Activated CD4-positive, alpha-beta T cell treated with anti-CD3 and anti-CD28 coated beads, Interleukin-2, amount 50 U/mL, for 24 hours (primary cell): ENCODE measurements at regions not wholly inside any gene's neighbourhood (a gene's known extent, or its start where the extent isn't known, plus 50 kb on each side); places are given as distances from the start of the nearest gene placed in this dataset.

Experiments
- DNase-seq, 2 donors: peaks; one replicate each; pipeline ENCODE4 v3.0.0-alpha.2; 2020; ENCODE audit warnings: low read depth in 1 of 2, low spot score in 1 of 2

DNA sequence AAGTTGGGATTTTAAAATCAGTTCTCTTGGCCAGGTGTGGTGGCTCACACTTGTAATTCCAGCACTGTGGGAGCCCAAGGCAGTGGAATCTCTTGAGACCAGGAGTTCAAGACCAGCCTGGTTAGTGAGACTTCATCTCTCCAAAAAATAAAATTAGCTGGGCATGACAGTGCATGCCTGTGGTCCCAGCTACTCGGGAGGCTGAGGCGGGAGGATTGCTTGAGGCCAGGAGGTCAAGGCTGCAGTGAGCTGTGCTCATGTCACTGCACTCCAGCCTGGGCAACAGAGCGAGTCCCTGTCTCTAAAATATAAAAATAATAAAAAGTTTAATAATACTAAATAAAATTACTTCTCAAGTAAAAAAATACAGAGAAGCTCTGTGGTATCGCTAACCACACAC is 77.5 kb downstream of the FOXA2 start:
- DNase-seq = no peak

DNA sequence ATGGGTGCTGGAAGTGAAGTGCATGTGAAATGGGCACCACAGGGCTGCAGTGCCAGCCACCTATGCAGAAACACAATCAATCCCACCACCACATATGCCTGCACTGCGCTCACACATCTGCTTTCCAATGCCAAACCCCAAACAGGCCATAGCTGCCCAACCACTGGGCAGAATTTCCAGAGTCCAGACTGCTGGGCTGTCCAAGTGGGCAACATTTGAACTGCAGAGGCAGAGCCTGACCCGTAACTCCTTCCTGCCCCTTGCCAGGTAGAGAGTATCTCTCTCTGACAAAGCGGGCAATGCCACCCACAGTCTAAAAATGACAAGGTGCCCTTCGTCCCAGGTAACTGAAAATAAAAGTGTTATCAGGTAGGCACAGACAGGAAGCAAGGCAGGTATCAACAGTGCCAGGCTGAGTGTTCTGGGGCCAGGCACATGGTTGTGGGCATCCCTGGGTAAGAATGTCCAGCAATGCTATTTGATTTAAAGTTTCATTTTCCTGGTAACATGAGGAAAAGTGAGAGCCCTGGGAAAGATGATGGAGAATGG is 79.5 kb downstream of the FOXA2 start:
- DNase-seq = no peak

DNA sequence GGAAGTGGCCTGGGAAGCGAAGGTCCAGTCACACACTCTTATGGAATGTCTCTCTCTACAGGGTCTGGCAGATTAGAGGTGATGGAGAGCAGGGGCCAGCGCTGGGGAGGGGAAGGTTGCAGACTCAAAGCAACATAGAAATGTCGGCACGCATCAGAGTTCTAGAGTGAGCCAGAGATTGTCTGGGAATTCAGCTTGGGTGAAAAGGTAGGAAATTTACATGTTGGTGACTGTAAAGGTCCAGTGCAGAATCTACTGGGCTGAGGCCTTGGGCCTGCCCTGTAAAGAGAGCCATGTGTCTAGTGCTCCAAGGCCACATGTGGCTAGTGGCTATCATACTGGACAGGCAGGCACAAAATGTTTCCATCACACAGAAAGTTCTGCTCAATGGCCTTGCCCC is 80.8 kb downstream of the FOXA2 start:
- no peak for DNase-seq

DNA sequence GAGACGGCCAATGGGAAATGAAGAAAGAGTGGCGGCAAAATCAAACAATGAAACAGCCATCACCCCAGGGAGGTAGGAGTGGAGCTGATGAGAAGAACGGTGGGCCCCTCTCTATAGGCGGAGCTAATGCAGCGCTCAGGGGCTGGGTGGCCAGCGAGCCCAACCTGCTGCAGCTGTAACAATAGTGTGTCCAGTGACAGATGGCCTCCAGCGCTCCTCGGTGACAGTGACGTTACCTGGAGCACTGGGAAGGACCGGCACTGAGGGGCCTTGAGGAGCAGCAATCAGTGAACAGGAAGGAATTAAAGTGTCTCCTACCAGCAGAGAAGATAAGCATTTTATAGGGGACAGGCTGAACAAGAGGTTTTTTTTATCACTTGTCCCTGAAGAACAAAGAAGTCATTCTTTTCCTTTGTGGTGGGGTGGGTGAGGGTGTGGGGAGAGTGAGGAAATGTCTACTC is 81.6 kb downstream of the FOXA2 start:
- DNase-seq = no peak

DNA sequence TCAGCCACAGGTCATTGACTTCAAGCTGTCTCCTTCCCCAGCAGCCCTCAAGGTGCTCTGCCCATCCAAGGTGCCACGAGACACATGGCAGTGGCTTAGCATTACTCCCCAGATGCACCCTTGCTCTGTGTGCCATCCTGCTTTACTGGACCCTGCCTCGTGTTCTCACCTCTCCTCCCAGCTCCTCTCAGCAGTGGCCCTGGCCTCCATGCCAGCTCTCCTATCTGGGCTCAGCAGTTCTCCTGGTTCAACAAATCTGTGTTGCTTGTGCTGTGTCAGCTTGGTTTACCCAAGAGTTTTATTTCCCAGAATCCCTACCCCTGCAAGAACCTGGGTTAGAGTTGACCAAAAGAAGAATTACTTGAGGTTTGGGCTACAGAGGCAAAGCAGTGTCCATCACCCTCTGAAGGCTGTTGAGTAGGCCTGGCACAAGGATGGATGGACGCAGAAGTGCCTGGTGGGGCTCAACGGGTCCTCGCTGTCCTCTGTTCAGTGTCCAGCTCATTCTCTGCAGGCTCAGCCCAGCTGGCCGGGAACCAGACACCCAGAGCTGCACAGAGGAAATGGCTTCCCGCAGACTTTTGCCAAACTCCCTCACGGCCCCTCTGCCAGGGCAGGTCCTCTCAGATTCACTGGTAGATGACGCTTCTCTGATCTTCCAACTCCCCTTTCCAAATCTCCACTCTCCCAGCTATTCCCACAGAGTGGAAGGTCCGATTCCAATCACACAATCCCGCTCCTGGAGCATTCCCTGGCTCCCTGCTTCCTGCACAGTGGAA is 82.6 kb downstream of the FOXA2 start:
- no peak for DNase-seq

DNA sequence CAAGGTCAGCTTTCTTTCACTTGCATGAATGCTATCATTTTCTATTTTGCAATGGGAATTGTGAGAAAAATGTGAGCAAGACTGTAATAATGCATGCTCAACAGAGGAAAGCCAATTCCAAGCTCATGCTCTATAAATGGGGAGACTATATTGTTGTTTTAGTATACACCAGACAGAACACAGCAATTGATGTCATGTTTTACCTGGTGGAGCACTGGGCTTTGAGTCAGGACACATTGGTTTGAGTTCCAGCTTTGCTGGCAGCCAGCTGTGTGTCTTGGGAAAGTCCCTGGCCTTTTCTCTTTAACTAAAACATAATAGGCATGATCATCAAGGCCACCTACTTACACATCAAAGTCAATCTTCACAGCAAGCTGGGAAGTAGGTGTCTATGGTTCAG is 83.3 kb downstream of the FOXA2 start:
- no peak for DNase-seq

DNA sequence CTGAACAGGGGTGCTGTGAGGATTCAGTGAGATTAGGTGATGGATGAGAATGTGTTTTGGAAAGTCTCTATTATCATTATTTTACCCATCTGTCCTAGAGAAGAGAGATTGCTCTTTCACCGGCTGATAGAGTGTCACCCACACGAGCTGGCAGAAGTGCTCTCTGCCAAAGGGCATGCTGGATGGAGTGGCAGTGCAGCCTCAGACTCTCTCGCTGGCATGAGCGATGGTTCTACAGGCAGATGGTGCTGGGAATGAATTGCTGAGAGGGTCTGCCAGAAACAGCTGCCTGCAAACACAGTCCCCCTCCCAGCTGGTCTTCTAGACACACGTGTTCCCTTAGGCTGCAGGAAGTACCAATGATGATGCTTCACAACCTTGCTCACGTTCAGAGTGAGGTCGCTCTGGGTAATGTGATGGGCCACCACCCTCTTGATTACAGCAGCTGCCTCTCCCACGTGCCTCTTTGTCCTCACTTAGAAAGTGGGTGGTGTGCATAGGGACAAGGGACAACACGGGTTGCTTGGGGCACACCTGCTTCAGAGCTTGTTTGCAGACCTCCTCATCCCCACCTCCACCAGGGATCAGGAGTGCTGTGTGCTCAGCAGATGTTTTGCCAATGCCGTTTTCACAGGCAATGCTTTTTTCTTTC is 84.7 kb downstream of the FOXA2 start:
- DNase-seq = no peak

DNA sequence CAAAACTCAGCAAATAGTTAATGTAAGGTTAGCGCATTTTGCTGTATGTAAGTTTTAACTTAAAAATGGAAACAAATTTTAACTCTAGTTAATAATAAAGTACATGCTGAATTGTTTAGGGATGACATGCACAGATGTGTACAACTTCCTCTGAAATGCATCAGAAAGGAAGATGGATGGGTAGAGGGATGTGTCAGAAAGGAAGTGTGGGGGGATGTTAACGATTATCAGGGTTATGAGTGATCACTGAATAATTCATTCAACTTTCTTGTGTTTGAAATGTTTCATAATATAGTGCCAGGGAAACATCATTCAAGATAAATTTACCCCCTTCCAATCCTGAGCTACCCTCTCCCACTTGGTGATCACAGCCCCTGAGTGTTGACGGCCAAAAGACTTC is 87.6 kb downstream of the FOXA2 start:
- no peak for DNase-seq

DNA sequence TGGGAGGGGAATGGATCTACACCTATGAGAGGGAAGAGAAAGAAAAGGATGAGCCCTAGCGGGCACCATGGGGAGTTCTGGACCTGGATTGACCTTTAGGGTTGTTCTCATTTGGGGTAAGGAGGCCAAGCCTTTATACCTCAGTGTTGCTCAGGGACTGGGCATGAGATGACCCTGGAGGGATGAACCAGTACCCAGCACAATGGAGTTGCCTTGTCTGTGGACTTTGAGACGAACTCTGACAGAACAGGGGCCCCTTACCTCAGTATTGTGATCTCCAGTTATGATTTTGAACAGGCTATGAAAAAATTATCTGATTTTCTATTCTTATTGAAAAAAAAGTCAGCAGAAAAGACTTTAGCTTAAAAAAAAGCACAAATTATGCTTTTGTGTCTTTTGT is 88.6 kb downstream of the FOXA2 start:
- DNase-seq = no peak

DNA sequence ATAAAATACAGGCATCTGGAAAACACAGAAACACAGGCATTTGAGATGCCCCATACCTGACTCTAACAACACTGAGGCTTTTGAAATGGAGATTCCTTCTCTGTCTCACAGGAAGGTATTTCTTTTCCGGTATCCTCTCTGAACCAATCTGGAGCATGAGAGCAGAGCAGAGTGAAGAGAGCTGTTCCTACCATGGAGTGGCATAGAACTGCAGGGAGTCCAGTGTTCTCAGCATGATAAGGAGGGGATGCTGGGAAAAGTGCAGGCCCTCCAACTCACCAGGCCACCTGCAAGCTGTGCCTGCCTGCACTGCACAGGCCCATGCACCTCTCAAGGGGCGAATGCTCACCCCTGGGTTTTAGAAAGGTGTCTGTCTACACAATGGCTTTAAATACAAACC is 89.2 kb downstream of the FOXA2 start:
- DNase-seq = no peak

DNA sequence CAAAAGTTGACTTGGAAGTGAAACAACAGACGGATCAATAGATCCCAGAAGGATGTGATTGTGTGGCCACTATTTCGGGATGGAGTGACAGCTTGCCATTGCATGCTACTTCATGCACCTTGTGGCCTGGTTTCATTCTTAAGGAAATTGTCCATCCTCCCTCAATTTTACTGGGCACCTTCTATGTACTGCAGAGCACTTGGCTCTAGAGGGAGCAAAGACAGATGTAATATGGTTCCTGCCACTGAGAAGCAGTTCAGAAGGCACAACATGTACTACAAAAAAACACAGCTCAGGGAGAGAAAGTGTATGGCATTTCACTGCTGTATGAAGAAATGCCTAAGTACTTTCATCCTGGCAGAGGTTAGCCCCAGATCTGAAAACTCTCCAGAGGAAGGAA is 91.9 kb downstream of the FOXA2 start:
- DNase-seq = no peak

DNA sequence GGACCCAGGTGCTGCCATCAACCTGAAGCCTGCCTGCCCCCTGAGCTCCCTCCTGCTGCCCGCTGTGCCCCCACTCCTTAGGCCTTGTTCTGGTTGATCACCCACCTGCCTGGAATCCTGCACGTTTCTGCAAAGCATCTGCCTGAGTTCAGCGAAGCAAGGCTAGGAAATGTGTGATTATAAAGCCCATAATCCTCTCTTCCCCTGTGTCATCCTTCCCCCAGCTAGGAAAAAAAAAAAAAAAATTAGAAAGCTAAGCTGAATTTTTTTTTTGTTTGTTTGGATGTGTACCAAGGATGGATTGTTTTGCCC is 93.2 kb downstream of the FOXA2 start:
- no peak for DNase-seq

DNA sequence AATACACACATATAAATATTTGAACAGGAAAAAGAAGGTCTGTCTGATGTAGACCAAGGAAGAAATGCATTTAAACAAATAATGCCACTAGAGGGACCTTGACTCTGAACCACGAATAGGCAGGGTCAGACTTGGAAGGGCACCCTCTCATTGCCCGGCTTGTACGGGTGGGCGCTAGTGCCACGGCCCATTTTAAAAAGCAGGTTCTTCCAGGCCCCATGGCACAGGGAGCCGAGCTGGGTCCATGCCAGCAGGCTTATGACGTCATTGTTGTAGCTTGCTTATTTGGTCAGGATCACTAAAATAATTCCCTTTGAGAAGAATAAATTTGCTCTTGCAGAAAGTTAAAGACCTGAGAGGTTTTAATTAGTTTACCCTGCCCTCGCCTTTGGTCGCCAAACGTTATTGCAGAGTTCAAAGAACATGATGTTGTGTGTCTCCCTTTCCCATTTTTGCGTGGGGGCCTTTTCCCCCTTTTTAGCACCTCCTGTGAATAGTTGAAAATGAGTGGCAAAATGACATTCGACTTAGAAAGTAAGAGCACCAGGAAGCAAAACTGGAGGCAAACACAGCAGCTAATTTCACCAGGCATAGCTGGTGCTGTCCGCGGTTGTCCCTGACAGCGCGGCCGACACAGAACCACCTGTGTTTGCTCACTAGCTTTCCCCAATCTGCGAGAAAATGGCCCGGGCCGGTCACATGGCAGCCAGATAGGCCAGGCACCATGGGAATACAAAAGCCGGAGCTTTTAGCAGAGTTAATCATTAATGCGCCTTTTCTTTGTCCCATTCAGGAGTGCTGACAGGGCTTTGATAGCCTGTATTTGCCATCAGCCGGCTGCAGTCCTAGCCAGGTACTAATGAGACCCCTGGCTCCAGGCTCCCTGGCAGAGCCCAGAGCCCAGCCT is 93.8 kb downstream of the FOXA2 start:
- DNase-seq = no peak

DNA sequence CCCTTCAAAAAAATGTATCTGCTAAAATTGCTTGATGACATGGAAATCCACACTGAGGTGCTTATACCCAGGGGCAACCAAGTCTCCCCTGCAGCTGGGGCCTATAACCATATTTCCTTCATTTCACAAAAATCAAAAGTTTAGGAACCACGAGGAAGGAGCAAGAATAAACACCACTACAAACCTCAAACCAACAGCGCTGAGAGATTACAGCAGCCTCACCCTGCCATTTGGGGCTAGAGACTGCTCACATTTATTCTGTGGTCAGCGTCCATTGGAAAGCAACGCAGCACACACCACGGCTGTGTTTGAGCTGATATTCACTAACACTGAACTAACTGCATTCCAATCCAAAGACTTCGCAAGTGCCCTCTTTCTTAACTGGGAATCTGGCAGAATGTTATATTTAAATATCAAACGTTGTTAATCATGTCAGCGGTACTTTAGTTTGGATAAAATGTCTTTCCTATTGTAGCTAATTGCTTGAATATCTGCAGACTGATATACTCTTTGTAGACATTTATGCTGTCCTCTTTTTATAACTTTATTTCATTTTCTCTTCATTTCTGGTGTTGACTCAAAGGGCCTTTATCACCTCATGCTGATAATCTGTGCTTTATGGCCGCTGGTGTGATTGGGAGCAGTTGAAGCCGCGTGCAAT is 94.6 kb downstream of the FOXA2 start:
- no peak for DNase-seq

DNA sequence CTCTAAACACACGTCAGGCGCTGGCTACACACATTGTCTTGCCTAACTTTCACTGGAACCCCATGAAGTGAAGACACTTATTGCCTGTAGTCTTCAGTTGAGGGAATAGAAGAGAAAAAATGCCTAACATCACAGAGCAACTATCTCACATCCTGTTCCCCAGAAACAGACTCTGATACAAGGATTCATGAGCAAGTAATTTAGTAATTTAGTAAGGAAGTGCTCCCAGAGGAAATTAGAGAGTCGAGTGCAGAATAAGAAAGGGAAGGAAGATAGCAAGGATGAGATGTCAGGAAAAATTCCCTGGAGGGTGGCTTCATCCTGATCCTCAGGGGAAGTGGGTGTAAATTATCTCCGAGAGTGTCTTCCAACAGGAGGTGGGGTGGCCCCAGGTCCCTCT is 104.0 kb downstream of the FOXA2 start:
- no peak for DNase-seq

DNA sequence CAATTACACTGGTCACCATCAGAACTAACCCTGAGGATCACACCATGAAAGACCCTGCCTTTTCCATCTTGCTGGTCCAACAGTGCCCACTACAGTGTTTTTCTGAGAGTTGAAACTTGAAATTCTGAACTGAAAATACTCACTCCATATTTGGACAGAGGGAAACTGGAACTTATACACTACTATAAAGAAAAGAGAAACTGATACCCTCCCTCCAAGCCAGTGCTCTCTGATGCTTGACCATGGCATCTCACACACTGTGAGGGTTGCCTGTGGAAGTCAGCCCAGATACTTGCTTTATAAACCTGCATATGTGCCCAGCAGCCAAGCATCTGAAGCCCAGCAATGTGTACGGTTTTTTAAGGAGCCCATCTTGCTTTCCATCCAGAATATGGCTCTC is 108.7 kb downstream of the FOXA2 start:
- no peak for DNase-seq

DNA sequence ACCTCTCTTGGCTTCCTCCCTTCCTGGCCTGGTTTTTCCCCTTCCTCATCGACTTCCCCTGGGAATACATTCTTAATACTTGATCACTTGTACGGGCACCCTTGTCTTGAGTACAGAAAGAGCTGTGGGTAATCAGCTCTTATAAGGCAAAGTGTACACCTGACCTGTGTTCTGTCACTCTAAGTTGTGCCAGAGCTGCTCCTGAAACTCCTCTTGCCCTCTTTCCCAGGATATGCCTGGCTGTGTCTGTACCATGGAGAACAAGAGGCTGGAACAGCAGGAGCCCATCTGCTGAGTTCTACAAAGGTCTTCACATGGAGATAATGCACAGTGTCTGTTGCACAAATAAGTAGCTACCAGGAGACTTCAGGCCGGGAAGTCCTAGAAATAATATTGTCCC is 110.1 kb downstream of the FOXA2 start:
- DNase-seq = no peak

DNA sequence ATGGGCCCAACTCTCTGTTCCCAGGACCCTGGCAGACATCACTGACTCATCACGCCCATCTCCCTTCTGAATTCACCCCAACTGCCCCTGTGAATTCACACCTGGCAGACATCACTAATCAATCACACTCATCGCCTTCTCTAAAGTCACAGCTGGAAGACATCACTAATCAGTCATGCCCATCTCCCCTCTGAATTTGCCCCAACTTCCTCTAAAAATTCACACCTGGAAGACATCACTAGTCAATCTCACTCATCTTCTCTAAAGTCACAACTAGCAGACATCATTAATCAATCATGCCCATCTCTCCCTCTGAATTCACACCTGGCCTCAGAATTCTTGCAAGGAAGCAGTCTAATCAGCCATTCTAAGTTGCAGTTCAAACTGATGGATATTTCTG is 111.1 kb downstream of the FOXA2 start:
- no peak for DNase-seq

DNA sequence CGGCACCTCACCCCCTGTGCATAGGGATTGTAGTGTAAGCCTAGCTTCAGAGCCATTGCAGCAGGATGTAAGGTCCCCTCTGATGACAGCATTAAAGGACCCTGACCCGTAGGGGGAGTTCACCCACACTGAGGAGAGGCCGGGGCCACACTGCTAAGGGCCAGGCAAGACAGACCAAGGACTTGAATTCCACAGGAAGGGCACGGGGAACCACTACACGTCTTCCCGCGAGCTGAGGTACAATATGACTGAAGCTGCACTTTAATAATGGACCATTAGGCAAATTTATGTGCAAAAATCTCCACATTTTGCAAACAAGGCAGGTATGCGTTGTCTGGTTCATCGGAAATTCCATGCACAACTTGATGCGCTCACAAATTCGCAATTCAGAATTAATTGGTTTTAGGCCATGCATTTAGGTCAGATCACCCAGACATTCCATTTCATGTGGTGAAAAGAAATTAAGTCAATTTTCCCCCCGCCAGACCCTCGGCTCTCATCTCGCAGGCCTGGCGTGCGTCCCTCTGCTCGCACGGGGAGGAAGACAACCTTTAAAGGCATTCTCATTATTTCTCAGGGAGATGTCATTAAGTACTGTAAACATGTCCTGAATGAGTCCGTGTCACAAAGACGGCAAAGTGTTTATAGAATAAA is 111.8 kb downstream of the FOXA2 start:
- DNase-seq = no peak

DNA sequence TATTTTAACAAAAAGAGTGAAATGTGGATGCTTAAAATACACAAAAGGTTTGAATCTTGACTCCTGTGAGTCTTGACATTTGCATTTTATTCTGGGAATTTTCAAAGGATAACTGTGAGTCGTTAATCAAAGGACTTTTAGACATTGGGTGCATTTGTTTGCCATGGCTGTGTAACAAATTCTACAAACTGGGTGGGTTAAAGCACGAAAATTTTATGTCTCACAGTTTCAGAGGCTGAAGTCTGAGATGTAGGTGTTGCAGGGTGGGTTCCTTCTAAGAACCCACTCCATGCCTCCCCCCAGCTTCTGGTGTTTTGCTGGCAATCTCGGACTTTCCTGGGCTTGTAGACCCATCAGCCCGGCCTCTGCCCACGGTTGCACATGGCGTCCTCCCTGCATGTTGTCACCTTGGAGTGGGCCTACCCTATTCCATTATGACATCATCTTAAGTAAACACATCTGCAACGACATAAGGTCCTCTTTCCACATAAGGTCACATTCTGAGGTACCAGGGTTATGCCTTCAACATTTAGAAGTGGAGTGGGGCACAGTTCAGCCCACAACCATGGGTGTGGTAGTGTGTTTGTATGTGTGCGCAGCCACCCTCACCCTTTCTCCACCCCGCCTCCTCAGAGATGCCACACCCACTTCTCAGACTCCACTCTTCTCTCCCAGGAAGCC is 113.1 kb downstream of the FOXA2 start:
- DNase-seq = no peak
